ENCODE measurements at regions not wholly inside any gene's neighbourhood (a gene's known extent, or its start where the extent isn't known, plus 50 kb on each side); places are given as distances from the start of the nearest gene placed in this dataset.
"Not testable (repeated sequence)": the region's sequence is repeated elsewhere in the genome, so short reads cannot be mapped to it uniquely, and the experiment has no call there.

- no peaks in the 10 kb centered on the region for H3K27me3 ChIP-seq
- TF ChIP-seq, protein P1, sequence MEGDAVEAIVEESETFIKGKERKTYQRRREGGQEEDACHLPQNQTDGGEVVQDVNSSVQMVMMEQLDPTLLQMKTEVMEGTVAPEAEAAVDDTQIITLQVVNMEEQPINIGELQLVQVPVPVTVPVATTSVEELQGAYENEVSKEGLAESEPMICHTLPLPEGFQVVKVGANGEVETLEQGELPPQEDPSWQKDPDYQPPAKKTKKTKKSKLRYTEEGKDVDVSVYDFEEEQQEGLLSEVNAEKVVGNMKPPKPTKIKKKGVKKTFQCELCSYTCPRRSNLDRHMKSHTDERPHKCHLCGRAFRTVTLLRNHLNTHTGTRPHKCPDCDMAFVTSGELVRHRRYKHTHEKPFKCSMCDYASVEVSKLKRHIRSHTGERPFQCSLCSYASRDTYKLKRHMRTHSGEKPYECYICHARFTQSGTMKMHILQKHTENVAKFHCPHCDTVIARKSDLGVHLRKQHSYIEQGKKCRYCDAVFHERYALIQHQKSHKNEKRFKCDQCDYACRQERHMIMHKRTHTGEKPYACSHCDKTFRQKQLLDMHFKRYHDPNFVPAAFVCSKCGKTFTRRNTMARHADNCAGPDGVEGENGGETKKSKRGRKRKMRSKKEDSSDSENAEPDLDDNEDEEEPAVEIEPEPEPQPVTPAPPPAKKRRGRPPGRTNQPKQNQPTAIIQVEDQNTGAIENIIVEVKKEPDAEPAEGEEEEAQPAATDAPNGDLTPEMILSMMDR (IDR thresholded peaks at IDR 0.05) = no peak
- H3K4me1 ChIP-seq = no peaks in the 10 kb centered on the region
- DNase-seq (ENCODE audit: low spot score in 2 of 2) = no peak
- H3K36me3 ChIP-seq = no peaks in the 10 kb centered on the region
- H3K9me3 ChIP-seq = no peaks in the 10 kb centered on the region
- no peak overlapping the region for H3K4me3 ChIP-seq
- H3K27ac ChIP-seq = no peak overlapping the region
- intact Hi-C loops (cut with DNase I) = no loop called here
These were observed 235.1 kb downstream of the CWH43 start for GRCh38 chr4:49221209-49221608.

DNA sequence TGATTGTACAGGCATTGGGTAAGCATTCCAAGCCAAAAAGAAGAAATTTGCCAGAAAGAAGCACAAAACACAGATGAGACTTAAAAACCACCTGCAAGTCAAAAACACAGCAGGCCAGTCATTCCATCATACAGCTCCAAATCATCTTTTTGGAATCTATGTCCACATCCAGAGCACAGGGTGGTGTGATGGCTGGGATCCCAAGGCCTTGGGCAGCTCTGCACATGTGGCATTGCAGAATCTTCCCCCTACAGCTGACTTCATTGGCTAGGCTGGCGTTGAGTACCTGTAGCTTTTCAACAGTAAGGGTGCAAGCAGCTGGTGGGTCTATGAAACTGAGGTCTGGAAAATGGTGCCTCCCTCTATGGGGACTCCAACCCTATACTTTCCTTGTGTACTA is 236.7 kb downstream of the CWH43 start:
- intact Hi-C loops (cut with DNase I); H3K4me3 ChIP-seq: not testable (repeated sequence)

DNA sequence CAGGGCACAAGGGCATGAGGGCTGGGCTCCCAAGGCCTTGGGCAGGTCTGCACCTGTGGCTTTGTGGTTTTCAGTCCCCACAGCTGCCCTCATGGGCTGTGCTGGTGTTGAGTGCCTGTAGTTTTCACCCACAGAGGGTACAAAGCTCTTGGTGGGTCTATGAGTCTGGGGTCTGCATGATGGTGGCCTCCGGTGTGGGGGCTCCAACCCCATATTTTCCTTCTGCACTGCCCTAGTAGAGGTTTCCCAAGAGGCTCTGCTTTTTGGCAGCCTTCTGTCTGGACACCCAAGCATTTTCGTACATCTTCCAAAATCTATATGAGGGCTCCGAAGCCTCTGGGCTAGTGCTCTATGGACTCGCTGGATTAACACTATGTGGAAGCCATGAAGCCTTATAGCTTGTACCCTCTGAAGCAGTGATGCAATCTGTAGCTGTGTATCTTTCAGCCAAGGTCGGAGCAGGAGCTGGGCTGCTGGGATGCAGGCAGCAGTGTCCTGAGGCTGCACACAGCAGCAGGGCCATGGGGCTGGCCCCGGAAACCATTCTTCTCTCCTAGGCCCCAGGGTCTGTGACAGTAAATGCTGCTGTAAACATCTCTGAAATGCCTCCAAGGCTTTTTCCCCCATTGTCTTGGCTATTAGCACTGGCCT is 240.3 kb downstream of the CWH43 start:
- H3K36me3 ChIP-seq; H3K4me1 ChIP-seq; H3K27ac ChIP-seq; H3K4me3 ChIP-seq; H3K27me3 ChIP-seq; H3K9me3 ChIP-seq; intact Hi-C loops (cut with DNase I); DNase-seq (ENCODE audit: low spot score in 2 of 2): not testable (repeated sequence)

More for the DNA sequence above, 236.7 kb downstream of the CWH43 start:
- not testable (repeated sequence) for H3K36me3 ChIP-seq; H3K27me3 ChIP-seq; H3K4me1 ChIP-seq; DNase-seq (ENCODE audit: low spot score in 2 of 2); H3K27ac ChIP-seq; H3K9me3 ChIP-seq

DNA sequence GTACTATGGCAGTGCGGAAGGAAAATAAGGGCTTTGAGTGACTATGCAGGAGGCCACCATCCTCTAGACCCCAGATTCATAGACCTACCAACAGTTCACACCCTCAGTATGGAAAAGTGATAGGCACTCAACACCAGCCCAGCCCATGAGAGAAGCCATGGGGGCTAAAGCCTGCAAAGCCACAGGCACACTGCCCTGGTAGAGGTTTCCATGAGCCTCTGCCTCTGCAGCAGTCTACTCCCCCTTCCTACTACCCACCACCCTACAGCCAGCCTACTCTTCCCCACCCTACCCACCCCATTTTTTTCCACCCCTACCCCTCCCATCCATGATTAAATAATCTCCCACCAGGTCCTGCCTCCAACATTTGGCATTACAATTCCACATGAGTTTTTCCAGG is 241.9 kb downstream of the CWH43 start:
- H3K27ac ChIP-seq; H3K27me3 ChIP-seq; intact Hi-C loops (cut with DNase I); DNase-seq (ENCODE audit: low spot score in 2 of 2); H3K36me3 ChIP-seq; H3K9me3 ChIP-seq; H3K4me3 ChIP-seq; H3K4me1 ChIP-seq: not testable (repeated sequence)

GRCh38 chr4:49229243-49229642 is 243.2 kb downstream of the CWH43 start:
- DNase-seq (ENCODE audit: low spot score in 2 of 2); H3K4me1 ChIP-seq; H3K9me3 ChIP-seq; H3K27me3 ChIP-seq; H3K27ac ChIP-seq; intact Hi-C loops (cut with DNase I); H3K36me3 ChIP-seq; H3K4me3 ChIP-seq: not testable (repeated sequence)

DNA sequence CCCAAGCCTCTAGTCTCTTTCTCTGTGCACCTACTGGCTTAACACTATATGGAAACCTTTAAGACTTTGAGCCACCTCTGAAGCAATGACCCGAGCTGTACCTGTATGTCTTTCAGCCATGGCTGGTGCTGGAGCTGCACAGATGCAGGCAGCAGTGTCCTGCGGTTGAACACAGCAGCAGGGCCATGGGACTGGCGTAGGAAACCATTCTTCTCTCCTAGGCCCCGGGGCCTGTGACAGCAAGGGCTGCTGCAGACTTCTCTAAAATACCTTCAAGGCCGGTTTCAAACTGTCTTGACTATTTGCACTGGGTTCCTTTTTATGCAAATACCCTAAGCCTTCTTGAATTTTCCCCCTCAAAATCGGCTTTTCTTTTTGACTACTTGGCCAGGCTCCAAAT is 243.6 kb downstream of the CWH43 start:
- H3K27me3 ChIP-seq; H3K27ac ChIP-seq; DNase-seq (ENCODE audit: low spot score in 2 of 2); H3K4me1 ChIP-seq; intact Hi-C loops (cut with DNase I); H3K4me3 ChIP-seq; H3K9me3 ChIP-seq; H3K36me3 ChIP-seq: not testable (repeated sequence)

- H3K4me3 ChIP-seq; DNase-seq (ENCODE audit: low spot score in 2 of 2); intact Hi-C loops (cut with DNase I); H3K27me3 ChIP-seq; H3K9me3 ChIP-seq; H3K27ac ChIP-seq; H3K4me1 ChIP-seq; H3K36me3 ChIP-seq: not testable (repeated sequence)
These were observed 247.3 kb downstream of the CWH43 start for GRCh38 chr4:49233346-49233745.

- H3K9me3 ChIP-seq; intact Hi-C loops (cut with DNase I); DNase-seq (ENCODE audit: low spot score in 2 of 2): not testable (repeated sequence)
These were observed 247.7 kb downstream of the CWH43 start for GRCh38 chr4:49233749-49234148.

GRCh38 chr4:49234382-49234781 is 248.3 kb downstream of the CWH43 start:
- DNase-seq (ENCODE audit: low spot score in 2 of 2); H3K9me3 ChIP-seq; H3K4me3 ChIP-seq; H3K27me3 ChIP-seq; H3K4me1 ChIP-seq; intact Hi-C loops (cut with DNase I); H3K36me3 ChIP-seq; H3K27ac ChIP-seq: not testable (repeated sequence)

More at GRCh38 chr4:49233749-49234148, 247.7 kb downstream of the CWH43 start:
- not testable (repeated sequence) for H3K4me1 ChIP-seq, H3K4me3 ChIP-seq, H3K27me3 ChIP-seq, H3K36me3 ChIP-seq, H3K27ac ChIP-seq

- DNase-seq (ENCODE audit: low spot score in 2 of 2); H3K4me1 ChIP-seq; H3K36me3 ChIP-seq; H3K9me3 ChIP-seq; H3K4me3 ChIP-seq; H3K27me3 ChIP-seq; intact Hi-C loops (cut with DNase I); H3K27ac ChIP-seq: not testable (repeated sequence)
These were observed 249.5 kb downstream of the CWH43 start for GRCh38 chr4:49235413-49236160.

DNA sequence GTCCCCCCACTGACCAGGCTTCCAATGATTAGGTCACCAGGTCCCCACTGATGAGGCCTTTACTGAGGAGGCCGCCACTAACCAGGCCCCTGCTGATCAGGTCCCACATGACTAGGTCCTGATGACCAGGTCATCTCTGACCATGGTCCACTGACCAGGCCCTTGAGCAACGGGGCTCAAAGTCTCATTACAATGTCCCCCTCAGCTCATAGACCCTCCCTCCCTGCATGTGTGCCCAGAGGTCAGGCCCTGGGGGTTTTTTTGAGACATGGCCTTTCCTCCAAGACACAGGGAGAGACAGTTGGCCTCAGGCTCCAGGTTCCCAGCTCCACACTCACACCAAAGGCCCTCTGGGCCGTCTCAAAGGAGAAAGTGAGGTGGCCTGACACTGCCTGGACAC is 250.4 kb downstream of the CWH43 start:
- intact Hi-C loops (cut with DNase I); DNase-seq (ENCODE audit: low spot score in 2 of 2): not testable (repeated sequence)

DNA sequence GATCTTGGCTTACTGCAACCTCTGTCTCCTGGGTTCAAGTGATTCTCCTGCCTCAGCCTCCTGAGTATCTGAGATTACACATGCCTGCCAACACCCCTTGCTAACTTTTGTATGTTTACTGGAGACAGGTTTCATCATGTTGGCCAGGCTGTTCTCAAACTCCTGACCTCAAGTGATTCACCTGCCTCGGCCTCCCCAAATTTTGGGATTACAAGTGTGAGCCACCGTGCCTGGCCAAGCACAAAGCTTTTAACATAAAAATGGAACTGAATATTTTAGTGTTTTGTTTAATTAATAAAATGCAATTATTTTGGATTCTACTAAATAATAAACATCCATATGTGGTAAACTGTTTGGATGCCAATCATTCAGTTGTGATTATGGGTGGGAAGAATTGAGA is 255.2 kb downstream of the CWH43 start:
- intact Hi-C loops (cut with DNase I); H3K9me3 ChIP-seq; H3K27me3 ChIP-seq; H3K4me3 ChIP-seq; H3K27ac ChIP-seq; H3K36me3 ChIP-seq; H3K4me1 ChIP-seq; DNase-seq (ENCODE audit: low spot score in 2 of 2): not testable (repeated sequence)

More for the DNA sequence above, 250.4 kb downstream of the CWH43 start:
- not testable (repeated sequence) for H3K36me3 ChIP-seq, H3K4me1 ChIP-seq, H3K4me3 ChIP-seq, H3K27ac ChIP-seq, H3K9me3 ChIP-seq, H3K27me3 ChIP-seq

GRCh38 chr4:49262786-49263185 is 276.7 kb downstream of the CWH43 start:
- H3K4me1 ChIP-seq; H3K9me3 ChIP-seq; H3K4me3 ChIP-seq; H3K27ac ChIP-seq; DNase-seq (ENCODE audit: low spot score in 2 of 2); H3K36me3 ChIP-seq; intact Hi-C loops (cut with DNase I); H3K27me3 ChIP-seq: not testable (repeated sequence)

Data from ascending aorta (tissue), 2 donors.